ENCODE measurements at regions not wholly inside any gene's neighbourhood (a gene's known extent, or its start where the extent isn't known, plus 50 kb on each side); places are given as distances from the start of the nearest gene placed in this dataset.

GRCh38 chr3:68206524-68207117 lies 552.2 kb upstream of the SUCLG2 start:
- POLR2A ChIA-PET: no interaction called here
- Histone ChIP-seq H3K4me3 (ENCODE audit: low read depth, low read length) (no peak overlapping the region), H3K36me3 (ENCODE audit: control insufficient read depth, insufficient read depth, low read length) (no peaks in the 10 kb centered on the region), H3K27me3 (ENCODE audit: control insufficient read depth, insufficient read depth, low read length) (no peaks in the 10 kb centered on the region)
- CTCF ChIA-PET: interaction anchor here (0.6 kb wide), 1 partner anchor 64 kb away, joined by 3 read pairs; no protein-coding TSS in a partner anchor
- no peak for DNase-seq (ENCODE audit: low read depth)
- TF ChIP-seq CTCF (IDR thresholded peaks at IDR 0.05; ENCODE audit: insufficient read depth, low read depth, low read length): no peak

DNA sequence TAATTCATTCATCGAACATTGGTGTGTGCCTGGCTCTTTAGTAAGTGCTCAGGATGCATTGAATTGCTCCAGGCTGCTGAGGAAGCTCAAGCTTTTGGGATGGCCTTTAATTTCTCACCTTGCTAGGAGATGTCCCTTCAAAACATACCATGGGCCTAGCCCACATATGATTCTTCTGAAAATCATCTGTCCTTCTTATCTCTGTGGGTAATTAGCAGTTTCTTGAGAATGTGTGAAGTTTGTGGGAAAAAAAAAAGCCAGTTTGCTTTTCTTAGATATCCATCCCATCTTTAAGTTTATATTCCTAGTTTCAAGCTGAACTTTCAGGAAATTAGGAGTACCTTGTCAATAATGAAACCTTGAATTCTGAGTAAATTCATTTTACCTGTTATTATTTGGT lies 532.3 kb upstream of the SUCLG2 start:
- DNase-seq (ENCODE audit: low read depth): no peak
- CTCF ChIA-PET: no interaction called here
- Histone ChIP-seq H3K36me3 (ENCODE audit: control insufficient read depth, insufficient read depth, low read length) (no peaks in the 10 kb centered on the region), H3K4me3 (ENCODE audit: low read depth, low read length) (no peak overlapping the region), H3K27me3 (ENCODE audit: control insufficient read depth, insufficient read depth, low read length) (no peaks in the 10 kb centered on the region)
- POLR2A ChIA-PET: no interaction called here
- TF ChIP-seq CTCF (IDR thresholded peaks at IDR 0.05; ENCODE audit: insufficient read depth, low read depth, low read length): no peak

GRCh38 chr3:68176600-68176999 lies 522.2 kb upstream of the SUCLG2 start:
- H3K27me3 ChIP-seq (ENCODE audit: control insufficient read depth, insufficient read depth, low read length): no peaks in the 10 kb centered on the region
- no peak for DNase-seq (ENCODE audit: low read depth)
- no peaks in the 10 kb centered on the region for H3K36me3 ChIP-seq (ENCODE audit: control insufficient read depth, insufficient read depth, low read length)
- H3K4me3 ChIP-seq (ENCODE audit: low read depth, low read length): no peak overlapping the region
- POLR2A ChIA-PET: no interaction called here
- TF ChIP-seq CTCF (IDR thresholded peaks at IDR 0.05; ENCODE audit: insufficient read depth, low read depth, low read length): no peak
- CTCF ChIA-PET: no interaction called here

GRCh38 chr3:68173012-68173634 lies 518.7 kb upstream of the SUCLG2 start:
- Histone ChIP-seq H3K4me3 (ENCODE audit: low read depth, low read length) (no peak overlapping the region), H3K27me3 (ENCODE audit: control insufficient read depth, insufficient read depth, low read length) (no peaks in the 10 kb centered on the region), H3K36me3 (ENCODE audit: control insufficient read depth, insufficient read depth, low read length) (no peaks in the 10 kb centered on the region)
- DNase-seq (ENCODE audit: low read depth): no peak
- ChIA-PET CTCF (no interaction called here), POLR2A (no interaction called here)
- TF ChIP-seq CTCF (IDR thresholded peaks at IDR 0.05; ENCODE audit: insufficient read depth, low read depth, low read length): no peak

- DNase-seq (ENCODE audit: low read depth): no peak
- CTCF ChIA-PET: no interaction called here
Measured at GRCh38 chr3:68172039-68172438, 517.6 kb upstream of the SUCLG2 start.

More at GRCh38 chr3:68172039-68172438, 517.6 kb upstream of the SUCLG2 start:
- Histone ChIP-seq H3K27me3 (ENCODE audit: control insufficient read depth, insufficient read depth, low read length) (no peaks in the 10 kb centered on the region), H3K36me3 (ENCODE audit: control insufficient read depth, insufficient read depth, low read length) (no peaks in the 10 kb centered on the region), H3K4me3 (ENCODE audit: low read depth, low read length) (no peak overlapping the region)
- POLR2A ChIA-PET: no interaction called here
- no peak for TF ChIP-seq CTCF (IDR thresholded peaks at IDR 0.05; ENCODE audit: insufficient read depth, low read depth, low read length)
